NT2/D1 (cell line): ENCODE measurements at regions not wholly inside any gene's neighbourhood (a gene's known extent, or its start where the extent isn't known, plus 50 kb on each side); places are given as distances from the start of the nearest gene placed in this dataset.

Experiments used
- DNase-seq: peaks from one replicate; pipeline ENCODE4 v3.0.0-alpha.2; 2011; ENCODE audit warnings: low read depth, low spot score
- H3K27me3 ChIP-seq: 2 replicates; pipeline ENCODE4 v1.6.0; 2011; ENCODE audit warnings: mild to moderate bottlenecking; ENCODE audit not compliant: insufficient read length, insufficient read depth
- H3K36me3 ChIP-seq: 2 replicates; pipeline ENCODE4 v1.6.1; 2011; ENCODE audit warnings: mild to moderate bottlenecking, low read length, mixed read lengths; ENCODE audit not compliant: insufficient read depth, insufficient read length
- H3K4me1 ChIP-seq: 2 replicates; pipeline ENCODE4 v1.5.1; 2011; ENCODE audit not compliant: insufficient read depth, insufficient read length
- H3K4me3 ChIP-seq: 2 replicates; pipeline ENCODE4 v1.5.1; 2011; ENCODE audit warnings: low read depth; ENCODE audit not compliant: insufficient read length
- H3K9ac ChIP-seq: 2 replicates; pipeline ENCODE4 v1.6.0; 2011; ENCODE audit warnings: low read depth; ENCODE audit not compliant: insufficient read length
- H3K9me3 ChIP-seq: 2 replicates; pipeline ENCODE4 v1.5.1; 2011; ENCODE audit warnings: mild to moderate bottlenecking, low read length; ENCODE audit not compliant: insufficient read depth
- SUZ12 ChIP-seq: IDR thresholded peaks from 2 replicates; pipeline ENCODE4 v1.6.1; 2011; ENCODE audit not compliant: insufficient read length, insufficient read depth; ENCODE audit errors: extremely low read depth
- YY1 ChIP-seq: IDR thresholded peaks from 2 replicates; pipeline ENCODE4 v1.6.1; 2011; ENCODE audit not compliant: insufficient read length, insufficient read depth
- ZNF274 ChIP-seq: IDR thresholded peaks from 2 replicates; pipeline ENCODE4 v1.6.1; 2011; ENCODE audit warnings: mild to moderate bottlenecking, low read depth, low read length

DNA sequence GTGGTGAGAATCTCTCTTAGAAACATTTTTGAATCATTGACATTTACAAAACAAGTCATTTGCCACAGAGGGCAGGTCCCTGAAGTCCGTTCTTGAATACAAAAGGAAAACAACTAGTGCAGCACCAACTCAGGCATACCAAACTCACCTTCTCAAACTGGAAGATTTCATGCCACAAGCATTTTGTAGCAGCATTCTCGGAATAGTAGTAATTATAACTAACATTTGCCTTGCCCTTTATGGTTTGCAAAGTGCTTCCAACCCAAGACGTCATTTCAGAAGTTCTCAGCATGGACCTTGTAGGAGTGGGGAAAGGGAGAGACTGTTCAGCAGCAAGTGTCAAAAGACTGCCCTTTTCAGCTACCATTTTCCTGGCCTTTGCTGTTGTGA is 344.6 kb downstream of the RFC3 start:
- Histone ChIP-seq H3K4me3 (no peak overlapping the region), H3K9ac (no peak overlapping the region), H3K9me3 (no peaks in the 10 kb centered on the region), H3K27me3 (no peaks in the 10 kb centered on the region), H3K36me3 (no peaks in the 10 kb centered on the region), H3K4me1 (no peaks in the 10 kb centered on the region)
- TF ChIP-seq ZNF274, result no peak
- no peak for TF ChIP-seq SUZ12
- TF ChIP-seq YY1, result no peak
- DNase-seq, result no peak

DNA sequence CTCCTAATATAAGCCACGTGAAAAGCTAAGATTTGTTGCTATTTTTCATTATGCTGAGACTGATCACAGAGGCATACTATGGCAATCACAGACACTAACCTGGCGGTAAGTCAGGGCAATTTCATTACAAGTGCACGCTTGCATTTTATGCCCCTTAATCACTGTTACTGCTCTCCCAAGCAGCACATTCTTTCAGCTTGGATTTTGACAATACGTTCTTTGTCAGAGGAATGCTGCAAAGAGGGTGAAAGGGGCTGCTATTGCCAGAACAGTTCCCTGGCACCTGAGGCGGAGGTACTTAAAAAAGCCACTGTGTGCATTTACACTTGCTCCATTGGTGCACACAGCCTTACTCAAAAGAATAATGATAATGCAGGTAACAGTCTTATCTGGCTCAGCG is 346.6 kb downstream of the RFC3 start:
- no peaks in the 10 kb centered on the region for H3K36me3 ChIP-seq
- no peak overlapping the region for H3K4me3 ChIP-seq

GRCh38 chr13:34165158-34165557 is 347.2 kb downstream of the RFC3 start:
- Histone ChIP-seq H3K9me3 (no peaks in the 10 kb centered on the region), H3K9ac (no peak overlapping the region), H3K4me3 (no peak overlapping the region), H3K27me3 (no peaks in the 10 kb centered on the region), H3K36me3 (no peaks in the 10 kb centered on the region), H3K4me1 (no peaks in the 10 kb centered on the region)
- TF ChIP-seq YY1, result no peak
- TF ChIP-seq SUZ12, result no peak
- no peak for TF ChIP-seq ZNF274
- DNase-seq, result no peak

More for the DNA sequence above, 346.6 kb downstream of the RFC3 start:
- TF ChIP-seq YY1 (no peak), SUZ12 (no peak), ZNF274 (no peak)
- no peak overlapping the region for H3K9ac ChIP-seq
- H3K9me3 ChIP-seq, result no peaks in the 10 kb centered on the region
- no peak for DNase-seq
- H3K4me1 ChIP-seq, result no peaks in the 10 kb centered on the region
- H3K27me3 ChIP-seq, result no peaks in the 10 kb centered on the region

DNA sequence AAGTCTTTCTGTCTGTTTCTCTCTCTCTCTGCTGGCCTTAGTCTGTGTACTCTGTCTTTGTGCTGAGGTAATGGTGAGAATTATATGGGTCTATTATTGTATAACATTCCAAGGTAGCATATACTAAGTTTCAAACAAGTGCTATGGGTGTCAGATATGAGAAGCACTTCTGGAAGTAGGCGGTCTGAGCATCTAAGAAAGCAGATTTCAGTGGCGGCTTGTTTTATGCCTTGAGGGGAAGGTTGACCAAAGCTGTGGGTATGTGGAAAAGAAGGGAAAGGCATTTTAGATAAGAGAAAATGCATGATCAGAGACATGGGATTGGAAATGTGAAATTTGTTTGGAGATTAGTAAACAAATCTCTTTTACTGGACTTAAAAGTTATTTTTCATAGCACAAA is 348.5 kb downstream of the RFC3 start:
- no peaks in the 10 kb centered on the region for H3K27me3 ChIP-seq
- DNase-seq, result no peak
- no peaks in the 10 kb centered on the region for H3K4me1 ChIP-seq
- TF ChIP-seq ZNF274 (no peak), YY1 (no peak), SUZ12 (no peak)
- no peak overlapping the region for H3K4me3 ChIP-seq
- no peak overlapping the region for H3K9ac ChIP-seq
- no peaks in the 10 kb centered on the region for H3K9me3 ChIP-seq
- no peaks in the 10 kb centered on the region for H3K36me3 ChIP-seq

DNA sequence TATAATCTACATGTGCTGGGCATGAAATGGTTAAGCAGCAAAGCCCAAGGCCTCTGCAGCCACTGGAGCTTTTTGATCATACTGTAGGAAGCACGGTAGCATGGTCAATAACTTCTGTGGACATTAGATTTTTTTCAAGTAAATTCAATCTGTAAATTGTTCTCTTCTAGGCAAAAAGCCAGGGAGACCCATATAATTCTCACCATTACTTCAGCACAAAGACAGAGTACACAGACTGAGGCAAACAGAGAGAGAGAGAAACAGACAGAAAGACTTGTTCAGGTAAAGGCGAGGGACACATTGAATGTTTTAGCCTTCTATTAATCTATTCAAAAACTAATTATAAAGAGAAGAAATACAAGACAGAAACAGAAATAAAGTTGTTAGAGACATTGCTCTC is 349.4 kb downstream of the RFC3 start:
- H3K4me1 ChIP-seq, result no peaks in the 10 kb centered on the region
- H3K4me3 ChIP-seq, result no peak overlapping the region
- no peak for TF ChIP-seq SUZ12
- no peak for TF ChIP-seq ZNF274
- TF ChIP-seq YY1, result no peak
- no peak for DNase-seq
- H3K9ac ChIP-seq, result no peak overlapping the region
- H3K27me3 ChIP-seq, result no peaks in the 10 kb centered on the region
- no peaks in the 10 kb centered on the region for H3K9me3 ChIP-seq
- no peaks in the 10 kb centered on the region for H3K36me3 ChIP-seq

- no peaks in the 10 kb centered on the region for H3K36me3 ChIP-seq
- no peak for DNase-seq
- no peak for TF ChIP-seq YY1
- no peak for TF ChIP-seq ZNF274
- no peak for TF ChIP-seq SUZ12
Observed at GRCh38 chr13:34172048-34172447, 354.1 kb downstream of the RFC3 start.

DNA sequence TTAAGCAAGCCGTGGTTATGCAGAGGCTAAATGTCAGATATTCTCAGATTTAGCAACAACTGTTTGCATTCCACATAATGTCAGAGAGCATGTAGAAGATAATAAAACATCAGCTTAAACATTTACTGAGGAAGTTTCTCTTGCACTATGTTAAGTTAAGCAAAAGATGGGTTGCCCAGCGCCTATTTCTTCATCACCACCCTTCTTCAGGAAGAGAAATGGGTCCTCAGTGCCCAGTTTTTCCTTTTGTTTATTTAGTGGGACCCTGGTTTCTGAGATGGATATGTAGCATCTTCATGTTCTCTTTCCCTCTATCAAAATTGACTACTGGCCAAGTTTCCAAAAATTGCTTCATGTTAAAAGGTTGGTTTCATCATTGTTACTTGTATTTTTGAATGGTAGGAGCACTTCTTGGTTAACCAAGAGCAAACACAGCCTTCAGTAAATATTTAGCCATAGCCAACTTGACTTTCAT is 356.8 kb downstream of the RFC3 start:
- TF ChIP-seq ZNF274 (no peak), SUZ12 (no peak), YY1 (no peak)
- H3K36me3 ChIP-seq, result no peaks in the 10 kb centered on the region
- no peak overlapping the region for H3K4me3 ChIP-seq
- no peaks in the 10 kb centered on the region for H3K27me3 ChIP-seq
- DNase-seq, result no peak
- H3K9me3 ChIP-seq, result no peaks in the 10 kb centered on the region
- no peak overlapping the region for H3K9ac ChIP-seq
- no peaks in the 10 kb centered on the region for H3K4me1 ChIP-seq

More at GRCh38 chr13:34172048-34172447, 354.1 kb downstream of the RFC3 start:
- H3K4me1 ChIP-seq, result no peaks in the 10 kb centered on the region
- H3K27me3 ChIP-seq, result no peaks in the 10 kb centered on the region
- H3K9me3 ChIP-seq, result no peaks in the 10 kb centered on the region
- no peak overlapping the region for H3K4me3 ChIP-seq
- H3K9ac ChIP-seq, result no peak overlapping the region

DNA sequence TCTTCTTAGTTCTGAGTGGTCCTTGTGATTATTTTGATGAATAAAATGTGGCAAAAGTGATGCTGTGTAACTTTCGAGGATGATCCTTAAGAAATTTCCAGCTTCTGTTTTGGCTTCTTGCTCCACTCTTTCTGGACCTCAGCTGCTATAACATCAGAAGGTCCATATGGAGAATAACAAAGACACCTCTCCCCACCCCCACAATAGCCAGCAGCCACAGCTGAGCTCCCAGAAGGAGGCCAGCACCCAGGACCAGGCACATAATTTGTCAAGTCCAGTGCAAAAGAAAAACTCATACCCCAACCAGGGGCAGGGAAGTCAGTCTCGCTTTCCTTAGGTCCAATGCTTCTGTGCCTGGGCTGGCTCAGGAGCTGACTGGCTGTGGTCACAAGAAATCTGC is 357.6 kb downstream of the RFC3 start:
- Histone ChIP-seq H3K9me3 (no peaks in the 10 kb centered on the region), H3K4me1 (no peaks in the 10 kb centered on the region), H3K27me3 (no peaks in the 10 kb centered on the region), H3K4me3 (no peak overlapping the region), H3K36me3 (no peaks in the 10 kb centered on the region), H3K9ac (no peak overlapping the region)
- DNase-seq, result no peak
- no peak for TF ChIP-seq SUZ12
- TF ChIP-seq ZNF274, result no peak
- TF ChIP-seq YY1, result no peak
